OCI-LY7 (cell line): ENCODE measurements at regions not wholly inside any gene's neighbourhood (a gene's known extent, or its start where the extent isn't known, plus 50 kb on each side); places are given as distances from the start of the nearest gene placed in this dataset.

Experiments used
- EZH2phosphoT487 ChIP-seq: fragments of 200-600 bp; sonication (generic); IDR thresholded peaks from 2 replicates; pipeline ENCODE4 v1.6.1; 2018; ENCODE audit warnings: low read depth, borderline replicate concordance, mild to moderate bottlenecking, mixed run types, antibody characterized with exemption, low read length, moderate library complexity, mixed read lengths
- TF ChIP-seq, protein P1 (sequence below): fragments of 200-600 bp; sonication (generic); conservative IDR thresholded peaks from 2 replicates; pipeline ENCODE4 v1.5.1; 2014; ENCODE audit warnings: mild to moderate bottlenecking, antibody characterized with exemption, low read length, moderate library complexity, mixed read lengths

GRCh38 chr9:17969232-17969631 lies 390.4 kb downstream of the SH3GL2 start:
- TF ChIP-seq, protein P1, sequence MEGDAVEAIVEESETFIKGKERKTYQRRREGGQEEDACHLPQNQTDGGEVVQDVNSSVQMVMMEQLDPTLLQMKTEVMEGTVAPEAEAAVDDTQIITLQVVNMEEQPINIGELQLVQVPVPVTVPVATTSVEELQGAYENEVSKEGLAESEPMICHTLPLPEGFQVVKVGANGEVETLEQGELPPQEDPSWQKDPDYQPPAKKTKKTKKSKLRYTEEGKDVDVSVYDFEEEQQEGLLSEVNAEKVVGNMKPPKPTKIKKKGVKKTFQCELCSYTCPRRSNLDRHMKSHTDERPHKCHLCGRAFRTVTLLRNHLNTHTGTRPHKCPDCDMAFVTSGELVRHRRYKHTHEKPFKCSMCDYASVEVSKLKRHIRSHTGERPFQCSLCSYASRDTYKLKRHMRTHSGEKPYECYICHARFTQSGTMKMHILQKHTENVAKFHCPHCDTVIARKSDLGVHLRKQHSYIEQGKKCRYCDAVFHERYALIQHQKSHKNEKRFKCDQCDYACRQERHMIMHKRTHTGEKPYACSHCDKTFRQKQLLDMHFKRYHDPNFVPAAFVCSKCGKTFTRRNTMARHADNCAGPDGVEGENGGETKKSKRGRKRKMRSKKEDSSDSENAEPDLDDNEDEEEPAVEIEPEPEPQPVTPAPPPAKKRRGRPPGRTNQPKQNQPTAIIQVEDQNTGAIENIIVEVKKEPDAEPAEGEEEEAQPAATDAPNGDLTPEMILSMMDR = no peak
- no peak for TF ChIP-seq EZH2phosphoT487
